GM12873 (cell line): ENCODE measurements at regions not wholly inside any gene's neighbourhood (a gene's known extent, or its start where the extent isn't known, plus 50 kb on each side); places are given as distances from the start of the nearest gene placed in this dataset.

ENCODE experiments used
- CTCF ChIP-seq: IDR thresholded peaks from 2 replicates; pipeline ENCODE4 v1.5.1; 2012; ENCODE audit warnings: low read depth, mild to moderate bottlenecking, moderate library complexity, low read length, control low read depth; ENCODE audit not compliant: insufficient read depth; ENCODE audit errors: missing control alignments

GRCh38 chr10:71029411-71029892 is 141.1 kb upstream of the PCBD1 start:
- no peak for TF ChIP-seq CTCF

- no peak for TF ChIP-seq CTCF
Measured at GRCh38 chr10:71029907-71030306, 141.5 kb upstream of the PCBD1 start.

- no peak for TF ChIP-seq CTCF
Measured at GRCh38 chr10:71031026-71031425, 142.7 kb upstream of the PCBD1 start.

- TF ChIP-seq CTCF, result no peak
Measured at GRCh38 chr10:71031603-71032002, 143.2 kb upstream of the PCBD1 start.

GRCh38 chr10:71032887-71033286 is 144.5 kb upstream of the PCBD1 start:
- TF ChIP-seq CTCF, result no peak

GRCh38 chr10:71033396-71033980 is 145.1 kb upstream of the PCBD1 start:
- TF ChIP-seq CTCF, result peak; percentile 24

GRCh38 chr10:71035511-71036296 is 147.3 kb upstream of the PCBD1 start:
- no peak for TF ChIP-seq CTCF
